IMR-90 (cell line): ENCODE measurements at regions not wholly inside any gene's neighbourhood (a gene's known extent, or its start where the extent isn't known, plus 50 kb on each side); places are given as distances from the start of the nearest gene placed in this dataset.

ENCODE experiments used
- ATAC-seq: fragments of 200-7000 bp; cut with Tn5 transposase; 2 replicates; pipeline ENCODE4 v1.9.1; 2020; ENCODE audit warnings: low read depth, mild to moderate bottlenecking, moderate library complexity
- BruUV-seq: library from RNA; stranded (reverse); fragments of 400-500 nt; replicated peaks from 2 replicates; lab custom pipeline; 2021; lab: Mats Ljungman, UMichigan
- CTCF ChIA-PET: fragments of 300-600 bp; formaldehyde crosslinking; extraction: SDS; loops from one replicate; lab custom pipeline; 2021; ENCODE audit warnings: antibody characterized with exemption; lab: Yijun Ruan, JAX
- POLR2A ChIA-PET: fragments of 300-600 bp; sonication (Branson Sonifier 250); formaldehyde crosslinking; loops from one replicate; lab custom pipeline; 2022; ENCODE audit warnings: antibody characterized with exemption; ENCODE audit not compliant: unreplicated experiment; lab: Charles Lee
- DNase-seq: peaks from one replicate; pipeline ENCODE4 v3.0.0; 2013
- H2AFZ ChIP-seq: replicated peaks from 2 replicates; pipeline ENCODE3; 2013; ENCODE audit warnings: low read length, mild to moderate bottlenecking; ENCODE audit not compliant: poor library complexity
- H2AK5ac ChIP-seq: 2 replicates; pipeline ENCODE4 v1.6.1; 2013; ENCODE audit warnings: low read depth, low read length, inconsistent platforms
- H2AK9ac ChIP-seq: replicated peaks from 2 replicates; pipeline ENCODE3; 2013; ENCODE audit warnings: mild to moderate bottlenecking, low read depth, low read length, moderate library complexity; ENCODE audit not compliant: poor library complexity
- H2BK120ac ChIP-seq: 2 replicates; pipeline ENCODE4 v1.6.1; 2013; ENCODE audit warnings: low read depth, low read length, inconsistent platforms
- H2BK15ac ChIP-seq: 3 replicates; pipeline ENCODE4 v1.6.1; 2013; ENCODE audit warnings: low read depth, low read length, inconsistent platforms
- H2BK20ac ChIP-seq: 2 replicates; pipeline ENCODE4 v1.6.1; 2013; ENCODE audit warnings: low read depth, mild to moderate bottlenecking, inconsistent platforms, low read length, moderate library complexity
- H2BK5ac ChIP-seq: 2 replicates; pipeline ENCODE4 v1.6.1; 2013; ENCODE audit warnings: mild to moderate bottlenecking, low read depth, low read length, inconsistent platforms; ENCODE audit not compliant: poor library complexity, severe bottlenecking
- H3K14ac ChIP-seq: replicated peaks from 2 replicates; pipeline ENCODE4 v1.6.1; 2013; ENCODE audit warnings: low read depth, low read length, inconsistent platforms
- H3K18ac ChIP-seq: 2 replicates; pipeline ENCODE4 v1.6.1; 2013; ENCODE audit warnings: low read depth, low read length, control low read depth
- H3K23ac ChIP-seq: 2 replicates; pipeline ENCODE4 v1.6.1; 2013; ENCODE audit warnings: low read depth, low read length, inconsistent platforms
- H3K27ac ChIP-seq: 2 replicates; pipeline ENCODE4 v1.5.1; 2013; ENCODE audit warnings: mild to moderate bottlenecking, control low read depth, low read length; ENCODE audit not compliant: insufficient read depth
- H3K27me3 ChIP-seq: 2 replicates; pipeline ENCODE4 v1.6.1; 2013; ENCODE audit warnings: low read length; ENCODE audit not compliant: control insufficient read depth, insufficient read depth
- H3K36me3 ChIP-seq: 2 replicates; pipeline ENCODE4 v1.6.1; 2013; ENCODE audit warnings: low read length, mixed read lengths; ENCODE audit not compliant: control insufficient read depth, insufficient read depth
- H3K4ac ChIP-seq: 2 replicates; pipeline ENCODE4 v1.6.1; 2013; ENCODE audit warnings: low read depth, low read length, inconsistent platforms
- H3K4me1 ChIP-seq: 2 replicates; pipeline ENCODE4 v1.6.1; 2013; ENCODE audit warnings: low read length, mixed read lengths; ENCODE audit not compliant: control insufficient read depth, insufficient read depth
- H3K4me2 ChIP-seq: 2 replicates; pipeline ENCODE4 v1.6.1; 2013; ENCODE audit warnings: low read depth, mild to moderate bottlenecking, control low read depth, low read length, moderate library complexity
- H3K4me3 ChIP-seq: 2 replicates; pipeline ENCODE4 v1.5.1; 2013; ENCODE audit warnings: low read depth, mild to moderate bottlenecking, control low read depth, low read length, moderate library complexity; ENCODE audit not compliant: insufficient read depth
- H3K56ac ChIP-seq: 2 replicates; pipeline ENCODE4 v1.6.1; 2013; ENCODE audit warnings: low read length, inconsistent platforms; ENCODE audit not compliant: insufficient read depth; ENCODE audit errors: extremely low read depth
- H3K79me1 ChIP-seq, 2 experiments: 2 replicates each; pipeline ENCODE4 v1.6.1; 2013; ENCODE audit warnings: low read length in 2 of 2, inconsistent platforms in 1 of 2, low read depth in 1 of 2
- H3K9ac ChIP-seq: 2 replicates; pipeline ENCODE4 v1.6.1; 2013; ENCODE audit warnings: low read depth, low read length, control low read depth
- H3K9me1 ChIP-seq: 2 replicates; pipeline ENCODE4 v1.6.1; 2013; ENCODE audit warnings: low read length, inconsistent platforms; ENCODE audit not compliant: insufficient read depth
- H3K9me3 ChIP-seq: 2 replicates; pipeline ENCODE4 v1.6.1; 2013; ENCODE audit warnings: low read length; ENCODE audit not compliant: control insufficient read depth, insufficient read depth
- H4K20me1 ChIP-seq: 2 replicates; pipeline ENCODE4 v1.6.1; 2013; ENCODE audit warnings: low read length, inconsistent platforms; ENCODE audit not compliant: insufficient read depth
- H4K5ac ChIP-seq: 2 replicates; pipeline ENCODE4 v1.6.1; 2013; ENCODE audit warnings: mild to moderate bottlenecking, low read depth, low read length, control low read depth
- H4K8ac ChIP-seq, 2 experiments: 2 replicates each; pipeline ENCODE4 v1.6.1; 2013; ENCODE audit warnings: low read depth in 2 of 2, low read length in 2 of 2, control low read depth in 1 of 2, inconsistent platforms in 1 of 2
- H4K91ac ChIP-seq: 2 replicates; pipeline ENCODE4 v1.6.1; 2013; ENCODE audit warnings: low read depth, low read length, inconsistent platforms; ENCODE audit not compliant: insufficient read depth
- BHLHE40 ChIP-seq: fragments of 150-350 bp; IDR thresholded peaks from 2 replicates; pipeline ENCODE4 v1.6.1; 2016; ENCODE audit warnings: mild to moderate bottlenecking, low read depth, low read length
- CEBPB ChIP-seq: IDR thresholded peaks from 2 replicates; pipeline ENCODE4 v1.6.1; 2012; ENCODE audit warnings: low read depth, low read length, improper control_type of control experiment
- CHD1 ChIP-seq: IDR thresholded peaks from 2 replicates; pipeline ENCODE4 v1.6.1; 2012; ENCODE audit warnings: low read depth, low read length, improper control_type of control experiment
- USF2 ChIP-seq: fragments of 150-350 bp; IDR thresholded peaks from 2 replicates; pipeline ENCODE4 v1.6.1; 2017; ENCODE audit warnings: mild to moderate bottlenecking, antibody characterized with exemption, low read length, low read depth
- whole genome bisulfite sequencing, 2 experiments: methylation state at CpG; one replicate each; pipeline versions ENCODE4 v1.1.5 to v1.1.7; 2013; ENCODE audit warnings: missing lambda C conversion rate in 2 of 2; ENCODE audit not compliant: insufficient read length in 1 of 2; ENCODE audit errors: extremely low coverage in 2 of 2; 5-methylcytosine and 5-hydroxymethylcytosine counted together
- dilution Hi-C: fragments of 300-500 bp; cut with HindIII; formaldehyde crosslinking; loops from one replicate; pipeline ENCODE4 v1.14.3; 2018; ENCODE audit warnings: low sequenced_read_pairs; ENCODE audit not compliant: unreplicated experiment
- in situ Hi-C: fragments of 300-500 bp; cut with MboI; formaldehyde crosslinking; loops from 3 replicates; pipeline ENCODE4 v1.14.3; 2019; ENCODE audit warnings: low sequenced_read_pairs, inconsistent platforms, mixed read lengths
- intact Hi-C: fragments of 100-400 bp; cut with micrococcal nuclease; formaldehyde crosslinking; loops from 2 replicates; pipeline ENCODE4 v1.10.0; 2022
- TF ChIP-seq, protein P1 (sequence below): fragments of 150-350 bp; IDR thresholded peaks from 2 replicates; pipeline ENCODE4 v1.6.1; 2016; ENCODE audit warnings: low read depth, mild to moderate bottlenecking, low read length, moderate library complexity, borderline replicate concordance

DNA sequence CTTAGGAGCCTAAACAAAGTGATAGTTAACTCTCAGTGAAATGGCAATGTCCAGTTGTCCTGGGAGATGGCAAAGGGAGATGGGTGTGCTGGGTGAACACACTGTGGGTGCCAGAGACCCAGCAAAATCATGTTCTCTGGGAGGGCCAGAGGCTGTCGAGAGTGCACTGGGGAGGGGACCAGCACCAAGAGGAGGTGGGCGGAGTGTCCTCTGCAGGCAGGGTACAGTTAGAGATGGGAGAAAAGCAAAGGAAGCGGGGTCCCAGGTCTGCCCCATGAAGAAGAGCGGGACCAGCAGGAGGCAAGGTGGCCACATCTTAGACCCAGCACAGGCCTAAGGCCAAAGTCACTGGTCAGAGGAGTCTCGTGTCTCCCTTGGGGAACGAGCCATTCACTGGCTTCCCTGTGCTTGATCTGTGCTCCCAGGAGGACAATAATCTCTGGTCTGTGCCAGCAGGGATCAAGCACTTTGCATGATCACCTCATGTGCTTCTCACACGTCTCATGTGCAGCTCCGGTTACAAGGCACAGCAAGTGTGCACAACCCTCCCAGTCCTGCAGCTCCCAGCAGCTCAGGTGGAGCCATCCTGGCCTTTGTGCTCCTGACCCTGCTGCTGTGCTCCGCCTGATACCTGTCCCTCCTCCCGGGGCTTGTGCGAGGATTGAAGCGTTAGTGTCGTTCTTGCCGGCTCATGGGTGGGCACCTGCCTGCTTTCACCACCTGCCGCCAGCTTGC is 100.9 kb downstream of the FAM53A start:
- Histone ChIP-seq H3K27ac (no peak overlapping the region), H4K5ac (no peak overlapping the region), H3K23ac (no peak overlapping the region), H3K9ac (no peak overlapping the region), H3K9me3 (no peaks in the 10 kb centered on the region; the same call in 1 of the 2 replicates), H3K9me1 (no peaks in the 10 kb centered on the region), H4K91ac (no peak overlapping the region), H3K14ac (no peak overlapping the region), H2AFZ (no peak overlapping the region), H3K4me2 (no peak overlapping the region), H3K27me3 (peaks cover 7% of the 10 kb centered on the region), H2BK15ac (no peak overlapping the region), H2BK5ac (no peak overlapping the region), H3K4ac (no peak overlapping the region), H2AK5ac (no peak overlapping the region), H3K18ac (no peak overlapping the region), H2BK120ac (no peak overlapping the region), H3K56ac (no peak overlapping the region), H3K79me1 (no peaks in the 10 kb centered on the region), H4K8ac (no peak overlapping the region), H3K36me3 (no peaks in the 10 kb centered on the region), H4K20me1 (no peaks in the 10 kb centered on the region), H2BK20ac (no peak overlapping the region), H3K4me3 (no peak overlapping the region), H3K4me1 (peaks cover 2% of the 10 kb centered on the region; the same call in 1 of the 2 replicates), H2AK9ac (no peak overlapping the region)
- no peak for DNase-seq
- BruUV-seq, result no TSS peak
- ChIA-PET CTCF (no interaction called here), POLR2A (no interaction called here)
- no peak for TF ChIP-seq CHD1
- no peak for TF ChIP-seq CEBPB
- TF ChIP-seq, protein P1, sequence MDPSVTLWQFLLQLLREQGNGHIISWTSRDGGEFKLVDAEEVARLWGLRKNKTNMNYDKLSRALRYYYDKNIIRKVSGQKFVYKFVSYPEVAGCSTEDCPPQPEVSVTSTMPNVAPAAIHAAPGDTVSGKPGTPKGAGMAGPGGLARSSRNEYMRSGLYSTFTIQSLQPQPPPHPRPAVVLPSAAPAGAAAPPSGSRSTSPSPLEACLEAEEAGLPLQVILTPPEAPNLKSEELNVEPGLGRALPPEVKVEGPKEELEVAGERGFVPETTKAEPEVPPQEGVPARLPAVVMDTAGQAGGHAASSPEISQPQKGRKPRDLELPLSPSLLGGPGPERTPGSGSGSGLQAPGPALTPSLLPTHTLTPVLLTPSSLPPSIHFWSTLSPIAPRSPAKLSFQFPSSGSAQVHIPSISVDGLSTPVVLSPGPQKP, result no peak
- TF ChIP-seq BHLHE40, result no peak
- no peak for TF ChIP-seq USF2
- dilution Hi-C loops, result no loop called here
- in situ Hi-C loops, result no loop called here
- no peak for ATAC-seq
- intact Hi-C loops, result no loop called here
- 73% methylated on average over 6 of the region's 15 CpGs; no CpG with 5 or more reads in 1 of the 2 experiments for WGBS, 2 experiments
